GM23338 (cell line): ENCODE measurements at regions not wholly inside any gene's neighbourhood (a gene's known extent, or its start where the extent isn't known, plus 50 kb on each side); places are given as distances from the start of the nearest gene placed in this dataset.

Source experiments
- ATAC-seq: fragments of 200-7000 bp; cut with Tn5 transposase; 3 replicates; pipeline ENCODE4 v1.9.1; 2020
- DNase-seq: peaks from one replicate; pipeline ENCODE4 v3.0.0-alpha.2; 2015; ENCODE audit warnings: low spot score
- H2AFZ ChIP-seq: fragments of 200-600 bp; sonication (generic); 2 replicates; pipeline ENCODE4 v1.8.0; 2016; ENCODE audit warnings: antibody characterized with exemption, mild to moderate bottlenecking, moderate library complexity
- H3F3A ChIP-seq: fragments of 200-600 bp; sonication (generic); replicated peaks from 2 replicates; pipeline ENCODE4 v1.8.0; 2017; ENCODE audit warnings: antibody characterized with exemption, mixed run types, low read depth
- H3K27ac ChIP-seq: fragments of 200-600 bp; sonication (generic); 2 replicates; pipeline ENCODE4 v1.6.1; 2016; ENCODE audit warnings: low read depth
- H3K27me3 ChIP-seq: fragments of 200-600 bp; sonication (generic); 2 replicates; pipeline ENCODE4 v1.8.0; 2016; ENCODE audit warnings: mild to moderate bottlenecking, mixed run types, moderate library complexity; ENCODE audit not compliant: insufficient read depth
- H3K36me3 ChIP-seq: fragments of 200-600 bp; sonication (generic); 2 replicates; pipeline ENCODE4 v1.8.0; 2016; ENCODE audit warnings: mild to moderate bottlenecking; ENCODE audit not compliant: insufficient read depth
- H3K4me1 ChIP-seq: fragments of 200-600 bp; sonication (generic); 2 replicates; pipeline ENCODE4 v1.8.0; 2016; ENCODE audit warnings: mild to moderate bottlenecking, moderate library complexity; ENCODE audit not compliant: insufficient read depth
- H3K4me2 ChIP-seq: fragments of 200-600 bp; sonication (generic); 2 replicates; pipeline ENCODE4 v1.7.1; 2017; ENCODE audit warnings: mixed run types
- H3K4me3 ChIP-seq: fragments of 200-600 bp; sonication (generic); 2 replicates; pipeline ENCODE4 v1.6.1; 2016; ENCODE audit warnings: mixed run types
- H3K79me2 ChIP-seq: fragments of 200-600 bp; sonication (generic); replicated peaks from 2 replicates; pipeline ENCODE4 v1.8.0; 2017; ENCODE audit warnings: mild to moderate bottlenecking; ENCODE audit not compliant: insufficient read depth
- H3K9me2 ChIP-seq: fragments of 200-600 bp; sonication (generic); 2 replicates; pipeline ENCODE4 v1.8.0; 2017; ENCODE audit not compliant: insufficient read depth
- H4K20me1 ChIP-seq: fragments of 200-600 bp; sonication (generic); replicated peaks from 2 replicates; pipeline ENCODE4 v1.8.0; 2017; ENCODE audit warnings: mild to moderate bottlenecking; ENCODE audit not compliant: insufficient read depth
- H3K27ac Mint-ChIP-seq: 2 replicates; pipeline ENCODE4 v1.8.0; 2020; ENCODE audit warnings: inconsistent platforms, mild to moderate bottlenecking, moderate library complexity, mixed read lengths
- H3K27me3 Mint-ChIP-seq: 3 replicates; pipeline ENCODE4 v1.8.0; 2022; ENCODE audit warnings: low read depth, mild to moderate bottlenecking, moderate library complexity, mixed read lengths, inconsistent platforms; ENCODE audit not compliant: insufficient read depth, poor library complexity
- H3K36me3 Mint-ChIP-seq: 3 replicates; pipeline ENCODE4 v1.8.0; 2021; ENCODE audit warnings: low read depth, mild to moderate bottlenecking, inconsistent platforms, moderate library complexity, mixed read lengths
- H3K4me1 Mint-ChIP-seq: 3 replicates; pipeline ENCODE4 v1.8.0; 2020; ENCODE audit warnings: mild to moderate bottlenecking, inconsistent platforms, mixed read lengths
- H3K4me3 Mint-ChIP-seq: 3 replicates; pipeline ENCODE4 v1.8.0; 2021; ENCODE audit warnings: moderate library complexity, mild to moderate bottlenecking, inconsistent platforms, mixed read lengths
- H3K9me3 Mint-ChIP-seq: 3 replicates; pipeline ENCODE4 v1.8.0; 2020; ENCODE audit warnings: moderate library complexity, mild to moderate bottlenecking, inconsistent platforms, mixed read lengths
- CREB1 ChIP-seq: fragments of 250-450 bp; sonication (Bioruptor Pico); IDR thresholded peaks from 2 replicates; pipeline ENCODE4 v1.5.0; 2020; ENCODE audit warnings: low read depth, mild to moderate bottlenecking, moderate library complexity
- ETS1 ChIP-seq: IDR thresholded peaks from 2 replicates; pipeline ENCODE4 v1.6.1; 2016; ENCODE audit warnings: antibody characterized with exemption
- EZH2 ChIP-seq: fragments of 200-600 bp; sonication (generic); IDR thresholded peaks from one replicate; pipeline ENCODE4 v1.8.0; 2017; ENCODE audit warnings: antibody characterized with exemption, mild to moderate bottlenecking, low read depth; ENCODE audit not compliant: unreplicated experiment
- EZH2phosphoT487 ChIP-seq: fragments of 200-600 bp; sonication (generic); IDR thresholded peaks from one replicate; pipeline ENCODE4 v1.8.1; 2018; ENCODE audit warnings: antibody characterized with exemption; ENCODE audit not compliant: unreplicated experiment
- JUNB ChIP-seq: IDR thresholded peaks from one replicate; pipeline ENCODE4 v1.6.1; 2016; ENCODE audit warnings: antibody characterized with exemption; ENCODE audit not compliant: unreplicated experiment
- NANOG ChIP-seq: IDR thresholded peaks from 2 replicates; pipeline ENCODE4 v1.6.1; 2016; ENCODE audit warnings: antibody characterized with exemption, borderline replicate concordance
- POLR2AphosphoS5 ChIP-seq: IDR thresholded peaks from 2 replicates; pipeline ENCODE4 v1.6.1; 2016; ENCODE audit warnings: antibody characterized with exemption, low read depth
- STAT1 ChIP-seq: IDR thresholded peaks from one replicate; pipeline ENCODE4 v1.6.1; 2016; ENCODE audit warnings: antibody characterized with exemption; ENCODE audit not compliant: unreplicated experiment
- ZNF114 ChIP-seq: fragments of 250-450 bp; sonication (Bioruptor Pico); IDR thresholded peaks from 2 replicates; pipeline ENCODE4 v1.5.0; 2020; ENCODE audit warnings: mild to moderate bottlenecking, moderate library complexity
- ZNF331 ChIP-seq: fragments of 250-450 bp; sonication (Bioruptor Pico); IDR thresholded peaks from 2 replicates; pipeline ENCODE4 v1.5.0; 2020; ENCODE audit warnings: low read depth, mild to moderate bottlenecking, moderate library complexity
- ZNF462 ChIP-seq: fragments of 250-450 bp; sonication (Bioruptor Pico); IDR thresholded peaks from 2 replicates; pipeline ENCODE4 v1.5.0; 2020; ENCODE audit warnings: mild to moderate bottlenecking, moderate library complexity
- TF ChIP-seq, protein P1 (sequence below), 2 experiments: fragments of 200-600 bp in 1 of 2; sonication (generic) in 1 of 2; conservative IDR thresholded peaks; 2 replicates each; pipeline versions ENCODE4 v1.5.1 to v1.6.1; 2016 to 2017; ENCODE audit warnings: antibody characterized with exemption in 2 of 2, low read depth in 2 of 2, mild to moderate bottlenecking in 2 of 2, moderate library complexity in 1 of 2
- TF ChIP-seq, protein P2 (sequence below): IDR thresholded peaks from one replicate; pipeline ENCODE4 v1.6.1; 2018; ENCODE audit warnings: antibody characterized with exemption; ENCODE audit not compliant: unreplicated experiment

DNA sequence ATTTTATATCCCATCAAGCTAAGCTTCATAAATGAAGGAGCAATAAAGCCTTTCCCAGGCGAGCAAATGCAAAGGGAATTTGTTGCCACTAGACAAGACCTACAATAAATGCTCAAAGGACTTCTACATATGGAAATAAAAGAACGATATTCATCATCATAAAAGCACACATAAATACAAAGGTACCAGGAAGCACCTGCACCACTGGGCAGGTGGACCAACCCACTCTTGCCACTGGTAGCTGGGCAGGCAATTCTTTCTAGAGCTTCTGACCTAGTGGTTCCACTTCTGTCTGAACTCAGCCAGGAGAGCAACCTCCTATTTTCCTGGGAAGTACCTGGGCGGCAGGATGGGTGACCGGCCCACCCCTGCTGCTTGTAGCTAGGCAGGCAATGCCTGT lies 237.2 kb upstream of the ITM2A start:
- H3K27me3 Mint-ChIP-seq: peaks cover 16% of the 10 kb centered on the region
- no peak for TF ChIP-seq NANOG
- TF ChIP-seq STAT1: no peak
- TF ChIP-seq ZNF114 (CRISPR knock-in tag): no peak
- no peak for TF ChIP-seq EZH2
- no peak for TF ChIP-seq CREB1 (CRISPR knock-in tag)
- TF ChIP-seq JUNB: no peak
- no peak for TF ChIP-seq ZNF462 (CRISPR knock-in tag)
- TF ChIP-seq EZH2phosphoT487: no peak
- TF ChIP-seq, protein P1, sequence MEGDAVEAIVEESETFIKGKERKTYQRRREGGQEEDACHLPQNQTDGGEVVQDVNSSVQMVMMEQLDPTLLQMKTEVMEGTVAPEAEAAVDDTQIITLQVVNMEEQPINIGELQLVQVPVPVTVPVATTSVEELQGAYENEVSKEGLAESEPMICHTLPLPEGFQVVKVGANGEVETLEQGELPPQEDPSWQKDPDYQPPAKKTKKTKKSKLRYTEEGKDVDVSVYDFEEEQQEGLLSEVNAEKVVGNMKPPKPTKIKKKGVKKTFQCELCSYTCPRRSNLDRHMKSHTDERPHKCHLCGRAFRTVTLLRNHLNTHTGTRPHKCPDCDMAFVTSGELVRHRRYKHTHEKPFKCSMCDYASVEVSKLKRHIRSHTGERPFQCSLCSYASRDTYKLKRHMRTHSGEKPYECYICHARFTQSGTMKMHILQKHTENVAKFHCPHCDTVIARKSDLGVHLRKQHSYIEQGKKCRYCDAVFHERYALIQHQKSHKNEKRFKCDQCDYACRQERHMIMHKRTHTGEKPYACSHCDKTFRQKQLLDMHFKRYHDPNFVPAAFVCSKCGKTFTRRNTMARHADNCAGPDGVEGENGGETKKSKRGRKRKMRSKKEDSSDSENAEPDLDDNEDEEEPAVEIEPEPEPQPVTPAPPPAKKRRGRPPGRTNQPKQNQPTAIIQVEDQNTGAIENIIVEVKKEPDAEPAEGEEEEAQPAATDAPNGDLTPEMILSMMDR (conservative IDR thresholded peaks at IDR 0.05; ENCODE audit: low read depth in 2 of 2): no peak
- TF ChIP-seq, protein P2, sequence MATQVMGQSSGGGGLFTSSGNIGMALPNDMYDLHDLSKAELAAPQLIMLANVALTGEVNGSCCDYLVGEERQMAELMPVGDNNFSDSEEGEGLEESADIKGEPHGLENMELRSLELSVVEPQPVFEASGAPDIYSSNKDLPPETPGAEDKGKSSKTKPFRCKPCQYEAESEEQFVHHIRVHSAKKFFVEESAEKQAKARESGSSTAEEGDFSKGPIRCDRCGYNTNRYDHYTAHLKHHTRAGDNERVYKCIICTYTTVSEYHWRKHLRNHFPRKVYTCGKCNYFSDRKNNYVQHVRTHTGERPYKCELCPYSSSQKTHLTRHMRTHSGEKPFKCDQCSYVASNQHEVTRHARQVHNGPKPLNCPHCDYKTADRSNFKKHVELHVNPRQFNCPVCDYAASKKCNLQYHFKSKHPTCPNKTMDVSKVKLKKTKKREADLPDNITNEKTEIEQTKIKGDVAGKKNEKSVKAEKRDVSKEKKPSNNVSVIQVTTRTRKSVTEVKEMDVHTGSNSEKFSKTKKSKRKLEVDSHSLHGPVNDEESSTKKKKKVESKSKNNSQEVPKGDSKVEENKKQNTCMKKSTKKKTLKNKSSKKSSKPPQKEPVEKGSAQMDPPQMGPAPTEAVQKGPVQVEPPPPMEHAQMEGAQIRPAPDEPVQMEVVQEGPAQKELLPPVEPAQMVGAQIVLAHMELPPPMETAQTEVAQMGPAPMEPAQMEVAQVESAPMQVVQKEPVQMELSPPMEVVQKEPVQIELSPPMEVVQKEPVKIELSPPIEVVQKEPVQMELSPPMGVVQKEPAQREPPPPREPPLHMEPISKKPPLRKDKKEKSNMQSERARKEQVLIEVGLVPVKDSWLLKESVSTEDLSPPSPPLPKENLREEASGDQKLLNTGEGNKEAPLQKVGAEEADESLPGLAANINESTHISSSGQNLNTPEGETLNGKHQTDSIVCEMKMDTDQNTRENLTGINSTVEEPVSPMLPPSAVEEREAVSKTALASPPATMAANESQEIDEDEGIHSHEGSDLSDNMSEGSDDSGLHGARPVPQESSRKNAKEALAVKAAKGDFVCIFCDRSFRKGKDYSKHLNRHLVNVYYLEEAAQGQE: no peak
- TF ChIP-seq ETS1: no peak
- TF ChIP-seq ZNF331: no peak
- TF ChIP-seq POLR2AphosphoS5: no peak

More for the DNA sequence above, 237.2 kb upstream of the ITM2A start:
- H3K27ac ChIP-seq: no peak overlapping the region
- DNase-seq: no peak
- H3K4me1 ChIP-seq: no peaks in the 10 kb centered on the region
- H3K4me2 ChIP-seq: no peak overlapping the region
- no peaks in the 10 kb centered on the region for H4K20me1 ChIP-seq
- ATAC-seq: no peak
- H3K36me3 ChIP-seq: no peaks in the 10 kb centered on the region
- no peak overlapping the region for H2AFZ ChIP-seq
- H3F3A ChIP-seq: no peaks in the 10 kb centered on the region
- H3K4me3 ChIP-seq: no peak overlapping the region
- H3K4me3 Mint-ChIP-seq: no peak overlapping the region
- H3K27ac Mint-ChIP-seq: no peak overlapping the region
- H3K4me1 Mint-ChIP-seq: no peaks in the 10 kb centered on the region
- peaks cover 29% of the 10 kb centered on the region; the same call in 1 of the 2 replicates for H3K27me3 ChIP-seq
- H3K79me2 ChIP-seq: no peaks in the 10 kb centered on the region
- no peaks in the 10 kb centered on the region for H3K9me2 ChIP-seq
- no peaks in the 10 kb centered on the region for H3K36me3 Mint-ChIP-seq
- no peaks in the 10 kb centered on the region for H3K9me3 Mint-ChIP-seq
